ENCODE measurements at regions not wholly inside any gene's neighbourhood (a gene's known extent, or its start where the extent isn't known, plus 50 kb on each side); places are given as distances from the start of the nearest gene placed in this dataset.
"Not testable (repeated sequence)": the region's sequence is repeated elsewhere in the genome, so short reads cannot be mapped to it uniquely, and the experiment has no call there.

GRCh38 chr2:16092861-16093638 is 152.7 kb downstream of the MYCN start:
- DNase-seq (ENCODE audit: low read depth) = no peak

DNA sequence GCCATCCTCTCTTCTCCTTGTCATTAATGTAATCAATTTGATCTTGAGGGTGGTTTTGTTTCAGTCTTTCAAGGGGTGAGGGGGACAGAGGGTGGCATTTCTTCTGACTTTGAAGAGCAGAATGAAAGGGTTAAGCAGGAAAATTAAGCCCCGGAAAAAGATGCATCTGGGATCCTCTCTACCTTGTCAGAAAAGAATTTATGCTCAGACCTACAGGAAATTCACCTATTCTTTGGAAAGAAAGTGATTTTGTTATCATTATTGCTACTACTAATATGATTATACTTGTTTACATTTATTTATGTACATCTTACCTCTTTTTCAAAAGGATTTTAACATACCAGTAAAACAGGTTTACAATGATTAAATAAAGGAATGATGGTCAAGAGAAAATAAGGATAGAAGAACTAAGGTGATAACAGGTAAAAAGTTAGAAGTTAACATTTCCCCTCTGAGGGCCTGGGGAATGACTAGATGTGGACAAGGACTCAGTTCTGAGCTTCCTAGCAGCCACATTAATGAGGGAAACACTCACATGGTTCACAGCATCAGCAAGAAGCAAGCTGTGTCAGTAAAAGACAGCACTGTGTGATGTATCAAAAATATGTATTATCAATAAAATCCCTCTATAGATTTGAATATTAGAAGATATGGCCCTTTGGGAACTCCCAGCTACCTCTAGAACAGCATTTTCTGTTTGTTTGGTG is 151.4 kb downstream of the MYCN start:
- DNase-seq (ENCODE audit: low read depth) = no peak

- no peak for DNase-seq (ENCODE audit: low read depth)
Observed at GRCh38 chr2:16090650-16091575, 150.6 kb downstream of the MYCN start.

GRCh38 chr2:16089491-16089890 is 149.1 kb downstream of the MYCN start:
- not testable (repeated sequence) for DNase-seq (ENCODE audit: low read depth)

DNA sequence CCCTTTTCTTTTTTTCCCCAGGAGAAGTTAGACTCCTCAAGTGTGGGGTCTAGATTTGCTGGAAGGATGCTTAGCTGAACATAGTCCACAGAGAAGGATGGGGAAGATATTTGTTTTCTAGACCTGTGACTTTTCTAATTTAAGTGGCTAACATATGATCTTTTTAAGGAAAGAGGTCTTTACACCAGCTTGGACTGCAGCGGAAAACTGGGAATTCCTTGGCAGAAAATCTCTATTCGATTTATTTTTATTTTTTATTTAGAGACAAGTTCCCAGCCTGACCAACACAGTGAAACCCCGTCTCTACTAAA is 148.4 kb downstream of the MYCN start:
- DNase-seq (ENCODE audit: low read depth) = no peak

- no peak for DNase-seq (ENCODE audit: low read depth)
Observed at GRCh38 chr2:16088035-16088801, 147.9 kb downstream of the MYCN start.

DNA sequence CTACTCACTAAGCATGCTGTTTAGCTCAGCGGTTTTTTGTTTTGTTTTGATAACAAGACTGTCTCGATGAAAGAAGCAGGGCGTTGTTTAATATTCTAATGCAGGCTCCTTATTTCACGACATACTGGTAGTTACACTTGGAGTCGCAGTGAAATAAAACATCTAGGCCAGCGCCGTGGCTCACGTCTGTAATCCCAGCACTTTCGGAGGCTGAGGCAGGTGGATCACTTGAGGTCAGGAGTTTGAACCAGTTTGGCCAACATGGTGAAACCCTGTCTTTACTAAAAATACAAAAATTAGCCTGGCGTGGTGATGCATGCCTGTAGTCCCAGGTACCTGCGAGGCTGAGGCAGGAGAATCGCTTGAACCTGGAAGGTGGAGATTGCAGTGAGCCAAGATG is 145.8 kb downstream of the MYCN start:
- not testable (repeated sequence) for DNase-seq (ENCODE audit: low read depth)

DNA sequence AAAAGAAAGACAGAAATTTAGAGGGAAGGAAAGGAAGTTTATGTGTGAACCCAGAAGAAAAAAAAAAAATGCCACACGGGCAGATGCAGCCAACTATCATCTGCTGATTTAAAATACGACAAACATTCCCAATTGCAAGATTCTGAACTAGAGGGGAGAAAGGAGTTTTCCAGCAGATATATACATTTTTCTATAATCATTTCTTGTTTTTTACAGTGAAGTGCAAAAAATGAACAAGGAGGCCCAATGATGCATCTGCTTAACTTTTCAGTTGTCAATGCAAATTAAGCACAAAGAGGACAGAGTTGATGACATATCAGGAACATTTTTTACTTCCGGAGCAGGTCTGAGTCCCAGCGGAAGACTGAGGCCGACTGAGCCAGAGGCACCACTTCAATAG is 144.7 kb downstream of the MYCN start:
- no peak for DNase-seq (ENCODE audit: low read depth)

DNA sequence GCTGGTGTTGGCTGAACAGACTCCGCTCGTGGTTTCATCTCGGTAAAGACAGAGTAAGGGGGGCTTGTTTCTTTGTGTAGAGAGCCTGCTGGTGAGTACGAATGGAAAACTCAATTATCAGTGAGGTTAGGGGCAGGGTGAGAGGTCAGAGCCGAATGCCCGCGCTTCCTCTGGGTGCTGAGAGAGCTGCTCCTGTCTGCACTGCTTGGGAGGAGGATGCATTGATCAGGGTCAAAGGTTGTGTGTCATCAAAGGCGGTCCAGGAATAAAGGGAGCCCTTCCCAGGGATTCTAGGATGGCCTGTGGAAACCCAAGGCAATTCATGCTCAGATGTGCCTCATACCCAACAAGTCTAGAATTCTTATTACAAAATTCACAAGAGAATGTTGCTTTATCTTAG is 143.9 kb downstream of the MYCN start:
- DNase-seq (ENCODE audit: low read depth) = no peak

DNA sequence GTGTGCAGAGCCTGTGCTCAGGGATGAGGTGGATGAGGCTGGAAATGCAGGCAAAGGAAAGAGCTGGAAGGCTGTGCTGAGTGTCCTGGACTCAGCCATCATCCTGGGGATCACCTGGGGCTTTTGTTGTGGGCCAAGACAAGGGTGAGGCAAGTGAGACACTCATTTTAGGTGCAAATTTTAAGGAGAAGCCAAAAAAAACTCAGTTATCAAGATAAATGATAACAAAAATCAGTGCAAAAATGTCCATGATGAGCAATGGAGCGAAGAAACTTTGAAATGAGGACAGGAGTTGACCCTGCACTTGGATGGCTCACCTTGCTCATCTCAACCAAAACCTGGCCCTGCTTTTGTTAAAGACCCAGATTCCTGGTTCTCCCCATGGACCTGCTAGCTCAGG is 141.9 kb downstream of the MYCN start:
- DNase-seq (ENCODE audit: low read depth) = no peak

- DNase-seq (ENCODE audit: low read depth) = no peak
Observed at GRCh38 chr2:16081316-16082200, 141.2 kb downstream of the MYCN start.

DNA sequence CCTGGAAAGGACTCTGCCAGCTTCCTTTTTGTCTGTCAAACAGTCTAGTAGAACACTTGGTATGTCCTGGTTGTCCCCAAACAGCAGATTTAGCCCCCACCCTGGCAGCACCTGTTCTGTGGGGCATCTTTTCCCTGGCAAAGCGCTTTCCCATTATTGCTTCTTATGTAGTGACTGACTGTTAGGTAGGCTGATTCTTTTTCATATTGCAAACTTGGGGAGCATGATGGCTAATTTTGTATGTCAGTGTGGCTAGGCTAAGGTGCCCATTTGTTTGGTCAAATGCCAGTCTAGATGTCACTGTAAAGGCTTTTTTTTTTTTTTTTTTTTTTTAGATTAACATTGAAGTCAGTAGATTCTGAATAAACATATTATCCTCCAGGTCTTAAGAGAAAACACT is 140.2 kb downstream of the MYCN start:
- DNase-seq (ENCODE audit: low read depth) = no peak

DNA sequence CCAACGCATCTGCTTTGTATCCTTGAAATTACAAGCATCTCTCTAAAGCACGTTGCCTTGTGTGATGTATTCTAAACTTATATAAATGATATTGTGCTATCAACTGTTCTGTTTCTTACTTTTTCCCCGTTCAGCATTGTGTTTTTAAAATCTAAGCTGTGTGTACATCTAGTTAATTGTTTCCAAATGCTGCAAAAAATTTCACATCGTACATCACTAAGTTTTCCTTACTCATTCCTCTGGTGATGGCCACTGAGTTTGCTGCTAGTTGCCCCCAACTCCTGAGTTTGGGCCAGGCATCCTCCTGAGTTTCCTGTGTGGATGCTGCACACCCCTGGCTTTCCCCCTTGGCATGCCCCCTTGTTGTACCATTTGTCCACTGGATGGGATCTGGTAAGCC is 139.7 kb downstream of the MYCN start:
- DNase-seq (ENCODE audit: low read depth) = no peak

DNA sequence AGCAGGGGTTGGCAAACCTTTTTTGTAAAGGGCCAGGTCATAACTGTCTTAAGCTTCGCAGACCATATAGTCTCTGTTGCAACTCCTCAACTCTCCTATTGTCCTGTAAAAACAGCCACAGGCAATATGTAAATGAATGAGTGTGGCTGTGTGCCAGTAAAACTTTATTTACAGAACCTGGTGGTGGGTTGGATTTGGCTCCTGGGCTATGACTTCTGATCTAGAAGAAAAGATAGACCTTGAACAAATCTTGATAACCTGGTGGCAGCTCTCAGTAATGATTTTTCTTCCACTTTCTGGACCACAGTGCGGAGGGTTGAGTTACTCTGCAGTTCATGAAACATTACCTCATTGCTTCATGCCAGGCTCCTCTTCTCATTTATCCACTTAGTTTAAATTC is 139.3 kb downstream of the MYCN start:
- no peak for DNase-seq (ENCODE audit: low read depth)

DNA sequence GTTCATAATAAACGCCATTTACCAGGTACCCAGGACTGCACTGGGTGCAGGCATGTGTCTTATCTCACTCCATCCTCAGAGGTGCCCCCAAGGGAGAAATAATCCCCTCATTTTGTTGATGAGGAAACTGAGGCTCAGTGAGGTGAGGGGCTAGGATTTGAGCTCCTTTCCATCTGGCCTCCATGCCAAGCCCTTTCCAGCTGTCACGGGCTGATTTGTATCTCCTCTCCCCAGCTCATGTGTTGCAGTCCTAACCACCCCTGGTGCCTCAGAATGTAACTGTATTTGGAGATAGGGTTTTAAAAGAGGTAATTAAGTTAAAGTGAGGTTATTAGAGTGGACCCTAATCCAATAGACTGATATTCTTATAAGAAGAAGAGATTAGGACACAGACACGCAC is 137.3 kb downstream of the MYCN start:
- no peak for DNase-seq (ENCODE audit: low read depth)

DNA sequence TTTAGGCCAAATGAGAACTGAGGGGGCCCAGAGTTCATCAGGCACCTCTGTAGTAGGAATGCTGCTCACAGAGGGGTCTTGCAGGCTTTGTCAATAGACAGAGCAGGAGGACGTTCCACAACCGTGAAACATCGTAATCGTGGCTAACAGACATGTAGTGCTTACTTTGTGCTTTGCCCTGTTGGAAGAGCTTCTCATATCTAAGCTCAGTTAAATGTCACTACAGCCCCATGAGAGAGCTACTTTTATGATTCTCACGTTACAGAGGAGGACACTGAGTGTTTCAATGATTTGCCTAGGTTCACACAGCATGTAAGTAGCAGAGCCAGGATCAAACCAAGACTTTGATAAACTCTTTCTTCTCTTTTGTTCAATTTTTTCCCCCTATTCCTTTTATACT is 136.6 kb downstream of the MYCN start:
- DNase-seq (ENCODE audit: low read depth) = no peak

- no peak for DNase-seq (ENCODE audit: low read depth)
Observed at GRCh38 chr2:16075045-16076012, 135.0 kb downstream of the MYCN start.

GRCh38 chr2:16073921-16074425 is 133.6 kb downstream of the MYCN start:
- no peak for DNase-seq (ENCODE audit: low read depth)

DNA sequence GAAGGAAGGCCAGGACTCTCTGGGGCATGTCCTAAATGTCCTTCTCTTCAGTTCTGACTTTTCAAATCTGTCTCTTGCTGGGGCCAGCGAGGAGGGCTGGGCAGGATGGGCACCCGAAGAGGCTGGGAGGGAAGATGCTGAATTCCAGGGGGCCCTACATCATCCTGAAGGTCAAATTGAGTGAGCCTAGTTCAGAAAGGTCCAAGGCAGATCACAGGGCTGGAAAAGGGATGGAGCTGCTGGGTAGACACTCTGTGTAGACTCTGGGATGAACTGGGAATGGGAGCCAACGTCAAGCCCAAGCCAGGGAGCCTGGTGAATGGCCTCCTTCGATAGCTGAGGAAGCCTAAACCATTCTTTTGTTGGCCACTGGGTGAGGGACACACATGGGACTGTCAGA is 133.1 kb downstream of the MYCN start:
- no peak for DNase-seq (ENCODE audit: low read depth)
